ENCODE measurements at regions not wholly inside any gene's neighbourhood (a gene's known extent, or its start where the extent isn't known, plus 50 kb on each side); places are given as distances from the start of the nearest gene placed in this dataset.
"Not testable (repeated sequence)": the region's sequence is repeated elsewhere in the genome, so short reads cannot be mapped to it uniquely, and the experiment has no call there.

DNA sequence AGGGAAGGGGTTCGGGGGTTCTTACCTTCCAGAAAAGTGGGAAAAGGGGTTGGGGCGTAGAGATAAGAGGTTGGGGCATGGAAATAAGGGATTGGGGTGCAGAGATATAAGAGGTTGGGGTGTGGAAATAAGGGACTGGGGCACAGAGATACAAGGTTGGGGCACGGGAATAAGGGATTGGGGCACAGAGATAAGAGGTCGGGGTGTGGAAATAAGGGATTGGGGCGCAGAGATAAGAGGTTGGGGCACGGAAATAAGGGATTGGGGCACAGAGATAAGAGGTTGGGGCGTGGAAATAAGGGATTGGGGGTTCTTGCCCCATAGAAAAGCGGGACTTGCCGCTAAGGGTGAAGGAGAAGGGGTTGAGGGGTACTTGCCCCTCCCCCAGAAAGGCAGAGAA lies 183.9 kb downstream of the CD83 start:
- H3K4me3 ChIP-seq (ENCODE audit: low read depth, low read length), result not testable (repeated sequence)

DNA sequence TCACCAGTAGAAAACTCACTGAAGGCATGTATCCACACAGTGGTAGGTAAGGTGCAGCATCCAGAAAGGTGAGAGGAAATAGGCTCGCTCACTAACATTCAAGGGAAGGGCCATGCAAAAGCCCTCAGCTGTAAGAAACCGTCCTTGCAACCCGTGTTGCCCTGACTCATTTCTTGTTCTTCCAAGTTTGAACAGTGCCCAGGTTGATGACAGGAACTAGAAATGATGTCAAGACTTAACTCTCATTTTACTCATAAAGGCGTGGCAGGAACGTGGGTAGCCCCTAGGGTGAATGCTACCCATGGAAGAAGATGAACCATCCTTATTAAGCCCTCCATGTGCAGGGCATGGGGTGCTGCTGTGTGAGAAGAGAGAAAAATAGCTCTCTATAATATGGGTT lies 187.6 kb downstream of the CD83 start:
- TF ChIP-seq, protein P1, sequence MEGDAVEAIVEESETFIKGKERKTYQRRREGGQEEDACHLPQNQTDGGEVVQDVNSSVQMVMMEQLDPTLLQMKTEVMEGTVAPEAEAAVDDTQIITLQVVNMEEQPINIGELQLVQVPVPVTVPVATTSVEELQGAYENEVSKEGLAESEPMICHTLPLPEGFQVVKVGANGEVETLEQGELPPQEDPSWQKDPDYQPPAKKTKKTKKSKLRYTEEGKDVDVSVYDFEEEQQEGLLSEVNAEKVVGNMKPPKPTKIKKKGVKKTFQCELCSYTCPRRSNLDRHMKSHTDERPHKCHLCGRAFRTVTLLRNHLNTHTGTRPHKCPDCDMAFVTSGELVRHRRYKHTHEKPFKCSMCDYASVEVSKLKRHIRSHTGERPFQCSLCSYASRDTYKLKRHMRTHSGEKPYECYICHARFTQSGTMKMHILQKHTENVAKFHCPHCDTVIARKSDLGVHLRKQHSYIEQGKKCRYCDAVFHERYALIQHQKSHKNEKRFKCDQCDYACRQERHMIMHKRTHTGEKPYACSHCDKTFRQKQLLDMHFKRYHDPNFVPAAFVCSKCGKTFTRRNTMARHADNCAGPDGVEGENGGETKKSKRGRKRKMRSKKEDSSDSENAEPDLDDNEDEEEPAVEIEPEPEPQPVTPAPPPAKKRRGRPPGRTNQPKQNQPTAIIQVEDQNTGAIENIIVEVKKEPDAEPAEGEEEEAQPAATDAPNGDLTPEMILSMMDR (IDR thresholded peaks at IDR 0.05; ENCODE audit: low read depth, low read length), result no peak
- no peak overlapping the region for H3K4me3 ChIP-seq (ENCODE audit: low read depth, low read length)

DNA sequence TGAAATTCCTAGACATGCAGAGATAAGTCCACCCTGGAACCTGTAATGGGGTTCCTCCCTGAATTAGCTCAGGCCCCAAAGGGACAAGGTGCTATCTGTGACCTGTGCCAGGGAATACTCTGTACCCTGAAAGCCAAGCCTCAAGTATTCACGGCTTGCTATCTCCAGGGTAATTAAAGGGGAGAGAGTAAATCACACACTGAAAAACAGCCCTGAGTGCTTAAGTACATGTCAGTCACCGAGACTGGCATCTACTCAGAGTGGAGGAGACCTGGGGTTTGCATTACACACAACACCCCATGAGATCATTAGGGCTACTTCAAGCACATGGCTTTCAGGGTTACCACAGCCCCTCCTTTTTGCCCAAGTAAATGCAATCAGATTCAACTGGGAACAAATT lies 188.1 kb downstream of the CD83 start:
- TF ChIP-seq, protein P1 (IDR thresholded peaks at IDR 0.05; ENCODE audit: low read depth, low read length), result no peak
- no peak overlapping the region for H3K4me3 ChIP-seq (ENCODE audit: low read depth, low read length)

DNA sequence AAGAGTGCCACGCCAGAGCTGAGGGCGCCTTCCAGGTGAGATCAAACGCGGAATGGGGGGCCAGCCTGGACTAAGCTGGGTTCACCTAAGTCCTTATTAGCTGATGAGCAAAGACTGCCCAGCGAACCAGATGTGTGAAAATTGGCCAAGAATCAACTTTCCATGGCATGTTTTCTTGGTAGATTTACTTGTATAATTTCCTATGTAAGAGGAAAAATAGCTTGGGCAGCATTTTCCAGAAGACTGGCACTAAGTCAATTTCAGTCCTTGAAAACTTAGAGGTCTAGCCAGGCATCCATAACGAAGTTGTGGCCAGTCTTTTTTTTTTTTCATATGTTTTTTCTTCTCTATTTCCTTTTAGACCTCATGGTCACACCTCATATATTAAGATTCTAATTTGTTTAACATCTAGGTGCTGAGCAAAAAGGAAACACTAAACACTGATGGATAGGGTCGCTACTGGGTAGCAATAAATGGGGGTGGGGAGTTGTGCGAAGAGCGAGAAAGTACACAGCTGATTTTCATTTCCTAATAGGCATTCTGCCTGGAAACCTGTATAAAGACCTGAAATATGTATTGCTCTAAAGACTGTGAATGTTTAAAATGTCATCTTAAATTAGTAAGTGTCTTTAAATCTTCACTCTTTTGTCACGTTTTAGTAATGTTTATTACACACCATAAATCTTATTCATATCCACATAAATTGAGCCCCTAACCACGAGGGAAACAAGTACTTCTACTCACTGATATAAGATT lies 188.8 kb downstream of the CD83 start:
- no peak overlapping the region for H3K4me3 ChIP-seq (ENCODE audit: low read depth, low read length)
- TF ChIP-seq, protein P1 (IDR thresholded peaks at IDR 0.05; ENCODE audit: low read depth, low read length), result no peak

DNA sequence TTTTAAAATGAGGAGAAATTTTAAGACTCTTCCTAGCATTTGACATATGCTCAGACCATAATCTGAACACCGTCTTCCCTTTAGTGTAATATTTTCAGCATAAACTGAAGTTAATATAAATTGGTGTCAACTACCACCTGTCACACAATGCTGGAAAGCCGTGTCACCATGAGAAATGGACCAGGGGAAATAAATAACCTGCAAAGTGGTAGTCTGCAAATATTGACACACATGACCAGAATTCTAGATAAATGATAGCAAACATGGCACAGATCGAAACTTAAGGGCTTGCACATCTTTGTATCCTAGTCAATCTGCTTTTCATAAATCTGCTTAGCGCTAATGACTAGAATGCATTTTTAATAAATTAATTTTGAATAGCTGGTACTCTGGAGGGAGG lies 191.9 kb downstream of the CD83 start:
- no peak overlapping the region for H3K4me3 ChIP-seq (ENCODE audit: low read depth, low read length)
- TF ChIP-seq, protein P1 (IDR thresholded peaks at IDR 0.05; ENCODE audit: low read depth, low read length), result no peak

DNA sequence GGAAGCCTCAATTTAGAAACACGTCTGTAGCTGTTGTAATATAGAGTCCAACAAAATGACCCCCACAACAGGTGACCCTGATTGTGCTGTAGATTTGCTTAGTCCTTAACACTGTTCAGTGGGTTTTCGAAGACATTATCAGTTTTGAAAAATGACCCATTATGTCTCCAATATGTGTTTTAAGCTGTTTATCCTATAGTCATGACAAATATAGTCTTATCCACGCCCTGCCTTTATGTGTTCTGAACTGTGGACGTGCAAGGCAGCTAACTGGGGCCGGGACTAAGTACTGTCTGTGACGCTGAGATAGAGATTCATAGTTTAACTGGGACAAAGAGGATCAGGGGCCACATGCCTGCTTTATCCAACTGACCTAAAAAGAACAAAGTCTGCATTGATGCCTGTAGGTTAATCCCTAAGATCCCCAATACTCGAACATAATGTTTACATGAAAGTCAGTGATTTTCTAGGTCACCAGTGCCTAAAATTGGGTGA lies 192.4 kb downstream of the CD83 start:
- TF ChIP-seq, protein P1 (IDR thresholded peaks at IDR 0.05; ENCODE audit: low read depth, low read length), result no peak

DNA sequence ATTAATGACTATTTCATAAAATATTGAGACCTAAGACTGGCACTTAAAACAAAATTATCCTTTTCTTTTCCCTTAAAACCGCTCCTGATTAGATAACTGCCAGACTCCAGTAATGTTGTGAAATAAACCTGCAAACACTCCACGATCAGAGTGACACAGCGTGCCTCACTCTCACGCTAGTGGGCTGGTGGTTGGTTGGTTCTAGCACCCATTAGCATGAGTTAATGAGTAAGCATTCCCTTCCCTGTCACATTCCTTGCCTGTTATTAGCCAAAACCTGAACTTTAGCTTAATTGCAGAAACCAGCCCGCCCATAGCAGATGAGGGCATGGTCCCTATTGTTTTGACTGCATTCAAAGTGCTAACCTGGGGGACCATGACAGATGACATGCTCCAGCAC lies 193.4 kb downstream of the CD83 start:
- TF ChIP-seq, protein P1 (IDR thresholded peaks at IDR 0.05; ENCODE audit: low read depth, low read length), result no peak
- H3K4me3 ChIP-seq (ENCODE audit: low read depth, low read length), result no peak overlapping the region

More for the DNA sequence above, 192.4 kb downstream of the CD83 start:
- no peak overlapping the region for H3K4me3 ChIP-seq (ENCODE audit: low read depth, low read length)

DNA sequence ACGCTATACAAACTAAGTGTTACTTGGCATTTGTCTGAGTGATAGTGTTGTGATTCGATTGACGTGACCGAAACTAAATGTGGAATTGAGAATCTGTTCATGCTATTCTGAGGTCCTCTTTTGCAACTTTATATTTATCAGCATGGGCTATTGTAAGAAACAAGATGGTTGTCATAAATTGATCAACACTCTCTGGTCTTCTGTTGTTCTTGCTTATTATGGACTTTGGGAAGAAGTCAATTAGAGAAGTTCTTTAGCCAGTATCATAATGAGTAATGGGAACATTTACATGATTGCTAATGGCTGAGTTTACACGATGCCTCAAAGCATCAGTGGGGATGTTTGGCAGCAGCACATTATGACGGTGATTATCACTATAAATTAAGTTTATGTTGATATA lies 195.0 kb downstream of the CD83 start:
- TF ChIP-seq, protein P1 (IDR thresholded peaks at IDR 0.05; ENCODE audit: low read depth, low read length), result no peak
- no peak overlapping the region for H3K4me3 ChIP-seq (ENCODE audit: low read depth, low read length)

Data from WI38 (cell line).